MM.1S (cell line): ENCODE measurements at regions not wholly inside any gene's neighbourhood (a gene's known extent, or its start where the extent isn't known, plus 50 kb on each side); places are given as distances from the start of the nearest gene placed in this dataset.

Experiments
- CTCF ChIP-seq: fragments of 300-600 bp; sonication (generic); IDR thresholded peaks from 2 replicates; pipeline ENCODE4 v1.5.1; 2016; ENCODE audit warnings: antibody characterized with exemption, low read length, mixed read lengths
- EZH2 ChIP-seq: fragments of 300-600 bp; sonication (generic); optimal IDR thresholded peaks from 2 replicates; pipeline ENCODE3; 2017; ENCODE audit warnings: low read depth, mild to moderate bottlenecking, antibody characterized with exemption, low read length, mixed read lengths
- EZH2phosphoT487 ChIP-seq: fragments of 300-600 bp; sonication (generic); IDR thresholded peaks from 2 replicates; pipeline ENCODE4 v1.6.1; 2018; ENCODE audit warnings: antibody characterized with exemption, low read length

GRCh38 chr18:44466997-44467396, 213.7 kb upstream of the SETBP1 start:
- TF ChIP-seq CTCF (no peak), EZH2 (no peak), EZH2phosphoT487 (no peak)
